ENCODE measurements at regions not wholly inside any gene's neighbourhood (a gene's known extent, or its start where the extent isn't known, plus 50 kb on each side); places are given as distances from the start of the nearest gene placed in this dataset.

GRCh38 chr4:100881283-100881682, 363.5 kb upstream of the EMCN start:
- Histone ChIP-seq H3K27ac (no peak overlapping the region), H3K9me3 (no peaks in the 10 kb centered on the region), H3K4me1 (no peaks in the 10 kb centered on the region), H3K4me3 (no peak overlapping the region), H3K27me3 (no peaks in the 10 kb centered on the region), H3K9ac (ENCODE audit: low read depth in 2 of 2, low read length in 2 of 2) (no peak overlapping the region), H3K36me3 (no peaks in the 10 kb centered on the region)
- no peak for TF ChIP-seq CTCF (IDR thresholded peaks at IDR 0.05)
- DNase-seq, result no peak
- intact Hi-C loops (cut with DNase I), result no loop called here

- H3K9me3 ChIP-seq, result no peaks in the 10 kb centered on the region
- intact Hi-C loops (cut with DNase I), result no loop called here
- H3K4me3 ChIP-seq, result no peak overlapping the region
- no peak overlapping the region for H3K27ac ChIP-seq
- H3K9ac ChIP-seq (ENCODE audit: low read depth in 2 of 2, low read length in 2 of 2), result no peak overlapping the region
- H3K27me3 ChIP-seq, result no peaks in the 10 kb centered on the region
- H3K4me1 ChIP-seq, result no peaks in the 10 kb centered on the region
- no peak for TF ChIP-seq CTCF (IDR thresholded peaks at IDR 0.05)
- no peak for DNase-seq
- no peaks in the 10 kb centered on the region for H3K36me3 ChIP-seq
These were observed 362.2 kb upstream of the EMCN start for GRCh38 chr4:100880011-100880410.

- no peaks in the 10 kb centered on the region for H3K36me3 ChIP-seq
- no peak for TF ChIP-seq CTCF (IDR thresholded peaks at IDR 0.05)
- intact Hi-C loops (cut with DNase I), result no loop called here
- no peak overlapping the region for H3K9ac ChIP-seq (ENCODE audit: low read depth in 2 of 2, low read length in 2 of 2)
- H3K9me3 ChIP-seq, result no peaks in the 10 kb centered on the region
- DNase-seq, result no peak
- no peak overlapping the region for H3K4me3 ChIP-seq
- no peaks in the 10 kb centered on the region for H3K4me1 ChIP-seq
- no peak overlapping the region for H3K27ac ChIP-seq
- H3K27me3 ChIP-seq, result no peaks in the 10 kb centered on the region
These were observed 361.6 kb upstream of the EMCN start for GRCh38 chr4:100879471-100879870.

- DNase-seq, result no peak
- Histone ChIP-seq H3K27ac (no peak overlapping the region), H3K4me1 (no peaks in the 10 kb centered on the region), H3K9ac (ENCODE audit: low read depth in 2 of 2, low read length in 2 of 2) (no peak overlapping the region), H3K4me3 (no peak overlapping the region), H3K9me3 (no peaks in the 10 kb centered on the region), H3K27me3 (no peaks in the 10 kb centered on the region), H3K36me3 (no peaks in the 10 kb centered on the region)
- TF ChIP-seq CTCF (IDR thresholded peaks at IDR 0.05), result no peak
- intact Hi-C loops (cut with DNase I), result no loop called here
These were observed 358.7 kb upstream of the EMCN start for GRCh38 chr4:100876546-100876945.

- Histone ChIP-seq H3K9ac (ENCODE audit: low read depth in 2 of 2, low read length in 2 of 2) (no peak overlapping the region), H3K36me3 (no peaks in the 10 kb centered on the region), H3K27ac (no peak overlapping the region), H3K9me3 (no peaks in the 10 kb centered on the region), H3K4me1 (no peaks in the 10 kb centered on the region), H3K27me3 (no peaks in the 10 kb centered on the region), H3K4me3 (no peak overlapping the region)
- intact Hi-C loops (cut with DNase I), result no loop called here
- no peak for DNase-seq
- no peak for TF ChIP-seq CTCF (IDR thresholded peaks at IDR 0.05)
These were observed 357.7 kb upstream of the EMCN start for GRCh38 chr4:100875296-100876068.
